ENCODE measurements at regions not wholly inside any gene's neighbourhood (a gene's known extent, or its start where the extent isn't known, plus 50 kb on each side); places are given as distances from the start of the nearest gene placed in this dataset.

- DNase-seq: no peak
Measured at GRCh38 chr15:46120713-46121112, 485.9 kb downstream of the SQOR start.

- DNase-seq: no peak
Measured at GRCh38 chr15:46121441-46121840, 486.6 kb downstream of the SQOR start.

- DNase-seq: no peak
Measured at GRCh38 chr15:46126581-46126980, 491.8 kb downstream of the SQOR start.

- DNase-seq: no peak
Measured at GRCh38 chr15:46127361-46127874, 492.6 kb downstream of the SQOR start.

- no peak for DNase-seq
Measured at GRCh38 chr15:46129145-46129544, 494.3 kb downstream of the SQOR start.

GRCh38 chr15:46131876-46132275 is 497.0 kb downstream of the SQOR start:
- no peak for DNase-seq

- DNase-seq: no peak
Measured at GRCh38 chr15:46137443-46137842, 502.6 kb downstream of the SQOR start.

- no peak for DNase-seq
Measured at GRCh38 chr15:46146002-46146401, 511.2 kb downstream of the SQOR start.

- no peak for DNase-seq
Measured at GRCh38 chr15:46146915-46147314, 512.1 kb downstream of the SQOR start.

GRCh38 chr15:46151786-46152185 is 517.0 kb downstream of the SQOR start:
- DNase-seq: no peak

- no peak for DNase-seq
Measured at GRCh38 chr15:46166750-46167149, 531.9 kb downstream of the SQOR start.

GRCh38 chr15:46170326-46170725 is 535.5 kb downstream of the SQOR start:
- DNase-seq: no peak

GRCh38 chr15:46174122-46174521 is 539.3 kb downstream of the SQOR start:
- DNase-seq: no peak

GRCh38 chr15:46177219-46177618 is 542.4 kb downstream of the SQOR start:
- no peak for DNase-seq

GRCh38 chr15:46178138-46178537 is 543.3 kb downstream of the SQOR start:
- no peak for DNase-seq

GRCh38 chr15:46207341-46207740 is 572.5 kb downstream of the SQOR start:
- DNase-seq: no peak

GRCh38 chr15:46213551-46213950 is 578.7 kb downstream of the SQOR start:
- DNase-seq: no peak

GRCh38 chr15:46222826-46223225 is 588.0 kb downstream of the SQOR start:
- no peak for DNase-seq

- no peak for DNase-seq
Measured at GRCh38 chr15:46229263-46229662, 594.4 kb downstream of the SQOR start.

- DNase-seq: no peak
Measured at GRCh38 chr15:46231786-46232185, 597.0 kb downstream of the SQOR start.

- DNase-seq: no peak
Measured at GRCh38 chr15:46232471-46232870, 597.6 kb downstream of the SQOR start.

- no peak for DNase-seq
Measured at GRCh38 chr15:46242935-46243334, 608.1 kb downstream of the SQOR start.

GRCh38 chr15:46251903-46252302 is 617.1 kb downstream of the SQOR start:
- no peak for DNase-seq

GRCh38 chr15:46258056-46258455 is 623.2 kb downstream of the SQOR start:
- no peak for DNase-seq

- DNase-seq: no peak
Measured at GRCh38 chr15:46260937-46261336, 626.1 kb downstream of the SQOR start.

Data from activated CD8-positive, alpha-beta memory T cell treated with anti-CD3 and anti-CD28 coated beads, Interleukin-2, amount 50 U/mL, for 4 hours (primary cell).